ENCODE measurements at regions not wholly inside any gene's neighbourhood (a gene's known extent, or its start where the extent isn't known, plus 50 kb on each side); places are given as distances from the start of the nearest gene placed in this dataset.

GRCh38 chr2:34909992-34910705 is 1311.0 kb upstream of the FAM98A start:
- TF ChIP-seq CTCF (IDR thresholded peaks at IDR 0.05; ENCODE audit: low read depth, low read length) = no peak
- TF ChIP-seq MYC (IDR thresholded peaks at IDR 0.05; ENCODE audit: low read depth, low read length) = no peak
